ENCODE measurements at regions not wholly inside any gene's neighbourhood (a gene's known extent, or its start where the extent isn't known, plus 50 kb on each side); places are given as distances from the start of the nearest gene placed in this dataset.

DNA sequence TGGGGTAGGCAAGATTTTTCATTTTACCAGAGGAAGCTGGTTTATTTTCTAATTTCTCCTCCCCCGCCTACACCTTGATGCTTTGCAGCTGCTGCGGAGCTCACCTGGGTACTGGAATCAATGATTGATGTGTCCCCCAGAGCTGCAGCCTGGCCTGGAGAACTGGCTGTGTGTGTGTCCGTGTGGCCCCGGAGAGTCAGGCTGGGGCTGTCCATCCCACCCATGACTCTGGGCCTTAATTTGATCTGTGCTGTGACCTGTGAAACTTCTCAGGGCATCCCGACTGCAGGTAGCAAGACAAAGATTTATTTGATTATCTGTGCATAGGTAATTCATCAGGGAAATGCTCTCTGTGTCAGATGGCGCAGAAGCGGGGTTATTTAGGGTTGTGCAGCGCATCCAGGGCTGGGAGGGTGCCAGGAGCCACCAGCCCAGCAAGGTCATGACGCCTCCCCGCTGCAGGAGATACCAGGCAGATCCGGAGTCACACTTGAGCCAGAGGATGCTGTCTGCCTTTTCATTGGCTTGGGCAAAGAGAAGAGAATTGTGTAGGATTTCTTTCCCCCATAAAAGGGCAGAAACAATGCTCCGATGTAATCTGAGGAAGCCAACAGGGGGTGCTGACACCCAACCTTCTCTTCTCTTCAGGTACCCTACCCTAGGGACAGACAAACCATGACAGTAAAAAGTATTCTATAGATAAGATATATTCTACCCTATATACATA, 346.6 kb downstream of the TSHZ3 start:
- DNase-seq (ENCODE audit: low read depth): no peak
- TF ChIP-seq, protein P1, sequence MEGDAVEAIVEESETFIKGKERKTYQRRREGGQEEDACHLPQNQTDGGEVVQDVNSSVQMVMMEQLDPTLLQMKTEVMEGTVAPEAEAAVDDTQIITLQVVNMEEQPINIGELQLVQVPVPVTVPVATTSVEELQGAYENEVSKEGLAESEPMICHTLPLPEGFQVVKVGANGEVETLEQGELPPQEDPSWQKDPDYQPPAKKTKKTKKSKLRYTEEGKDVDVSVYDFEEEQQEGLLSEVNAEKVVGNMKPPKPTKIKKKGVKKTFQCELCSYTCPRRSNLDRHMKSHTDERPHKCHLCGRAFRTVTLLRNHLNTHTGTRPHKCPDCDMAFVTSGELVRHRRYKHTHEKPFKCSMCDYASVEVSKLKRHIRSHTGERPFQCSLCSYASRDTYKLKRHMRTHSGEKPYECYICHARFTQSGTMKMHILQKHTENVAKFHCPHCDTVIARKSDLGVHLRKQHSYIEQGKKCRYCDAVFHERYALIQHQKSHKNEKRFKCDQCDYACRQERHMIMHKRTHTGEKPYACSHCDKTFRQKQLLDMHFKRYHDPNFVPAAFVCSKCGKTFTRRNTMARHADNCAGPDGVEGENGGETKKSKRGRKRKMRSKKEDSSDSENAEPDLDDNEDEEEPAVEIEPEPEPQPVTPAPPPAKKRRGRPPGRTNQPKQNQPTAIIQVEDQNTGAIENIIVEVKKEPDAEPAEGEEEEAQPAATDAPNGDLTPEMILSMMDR (IDR thresholded peaks at IDR 0.05; ENCODE audit: control insufficient read depth, insufficient read depth, low read depth, low read length, missing control alignments): no peak
- H3K4me3 ChIP-seq (ENCODE audit: control insufficient read depth, low read depth, low read length): no peak overlapping the region

DNA sequence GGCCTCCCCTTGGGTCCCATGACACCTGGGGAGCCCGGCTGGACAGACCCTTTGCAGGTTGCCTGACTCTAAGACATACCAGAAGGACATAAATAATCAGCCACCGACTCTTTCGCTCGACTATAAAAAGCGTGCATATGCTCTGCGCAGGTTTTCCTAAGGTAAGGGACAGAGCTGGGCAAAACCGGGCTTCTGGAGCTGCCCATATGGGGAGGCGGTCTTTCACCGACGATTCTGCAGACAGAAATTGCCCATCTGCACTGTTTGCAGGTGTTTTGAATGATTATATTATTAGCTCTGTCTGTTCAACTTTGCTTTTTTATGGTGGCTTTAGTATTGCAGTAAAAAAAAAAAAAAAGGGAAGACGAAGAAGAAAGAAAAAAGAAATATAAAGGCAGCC, 347.2 kb downstream of the TSHZ3 start:
- DNase-seq (ENCODE audit: low read depth): no peak
- TF ChIP-seq, protein P1 (IDR thresholded peaks at IDR 0.05; ENCODE audit: control insufficient read depth, insufficient read depth, low read depth, low read length, missing control alignments): no peak
- H3K4me3 ChIP-seq (ENCODE audit: control insufficient read depth, low read depth, low read length): no peak overlapping the region

DNA sequence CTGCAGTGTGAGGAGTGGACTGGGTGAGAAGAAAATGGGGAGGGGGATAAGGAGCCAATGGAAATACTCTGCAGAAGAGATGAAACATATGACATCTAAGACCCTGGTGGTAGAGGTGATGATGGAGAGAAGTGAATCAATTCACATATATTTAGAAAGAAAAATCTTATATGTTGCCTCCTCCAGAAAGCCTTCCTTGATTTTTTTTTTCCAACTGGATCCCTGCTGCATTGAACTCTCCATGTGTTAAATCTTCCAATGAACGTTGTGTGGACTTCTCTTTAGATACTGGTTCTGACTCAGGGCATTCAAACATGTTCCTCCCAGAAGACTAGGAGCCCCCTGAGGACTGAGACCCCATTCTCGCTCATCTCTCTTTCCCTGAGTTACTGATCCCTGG, 348.3 kb downstream of the TSHZ3 start:
- TF ChIP-seq, protein P1 (IDR thresholded peaks at IDR 0.05; ENCODE audit: control insufficient read depth, insufficient read depth, low read depth, low read length, missing control alignments): no peak
- no peak for DNase-seq (ENCODE audit: low read depth)

DNA sequence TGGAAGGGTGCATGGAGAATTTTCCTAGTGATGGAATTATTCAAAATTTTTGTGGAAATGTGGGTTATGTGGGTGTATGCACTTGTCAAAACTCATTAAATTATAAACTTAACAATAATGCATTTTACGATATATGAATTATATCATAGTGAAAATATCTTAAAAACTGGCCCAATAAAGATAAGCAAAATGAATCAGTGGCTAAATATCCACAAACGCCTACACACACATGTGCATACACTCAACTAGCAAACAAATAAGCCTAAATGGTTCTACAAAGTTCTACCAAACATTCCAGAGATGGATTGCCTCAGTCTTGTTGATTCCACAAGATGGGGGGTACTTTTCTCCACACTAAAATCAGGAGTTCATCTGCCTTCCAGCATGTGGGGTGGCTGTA, 349.5 kb downstream of the TSHZ3 start:
- DNase-seq (ENCODE audit: low read depth): peak; percentile 67
- TF ChIP-seq, protein P1 (IDR thresholded peaks at IDR 0.05; ENCODE audit: control insufficient read depth, insufficient read depth, low read depth, low read length, missing control alignments): no peak
- H3K4me3 ChIP-seq (ENCODE audit: control insufficient read depth, low read depth, low read length): no peak overlapping the region

More for the DNA sequence above, 348.3 kb downstream of the TSHZ3 start:
- no peak overlapping the region for H3K4me3 ChIP-seq (ENCODE audit: control insufficient read depth, low read depth, low read length)

DNA sequence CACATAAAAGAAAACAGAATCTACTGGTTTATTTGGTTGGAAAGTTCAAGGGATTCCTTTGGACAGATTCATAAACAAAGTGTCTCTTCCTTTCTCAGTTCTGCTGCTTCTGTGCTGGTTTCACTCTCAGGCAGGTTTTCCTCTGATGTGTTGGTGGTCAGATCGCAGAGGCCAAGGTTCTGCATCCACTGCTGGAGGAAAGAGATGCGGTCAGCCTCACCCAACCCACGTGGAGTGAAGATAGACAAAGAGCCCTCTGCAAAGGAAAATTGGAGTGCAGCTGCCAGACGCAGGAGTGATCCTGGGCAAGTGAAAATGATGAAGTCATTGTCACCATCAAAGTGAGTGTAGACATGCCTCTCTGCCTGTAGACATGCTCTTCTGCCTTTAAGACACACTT, 352.0 kb downstream of the TSHZ3 start:
- DNase-seq (ENCODE audit: low read depth): no peak
- no peak overlapping the region for H3K4me3 ChIP-seq (ENCODE audit: control insufficient read depth, low read depth, low read length)
- TF ChIP-seq, protein P1 (IDR thresholded peaks at IDR 0.05; ENCODE audit: control insufficient read depth, insufficient read depth, low read depth, low read length, missing control alignments): no peak

DNA sequence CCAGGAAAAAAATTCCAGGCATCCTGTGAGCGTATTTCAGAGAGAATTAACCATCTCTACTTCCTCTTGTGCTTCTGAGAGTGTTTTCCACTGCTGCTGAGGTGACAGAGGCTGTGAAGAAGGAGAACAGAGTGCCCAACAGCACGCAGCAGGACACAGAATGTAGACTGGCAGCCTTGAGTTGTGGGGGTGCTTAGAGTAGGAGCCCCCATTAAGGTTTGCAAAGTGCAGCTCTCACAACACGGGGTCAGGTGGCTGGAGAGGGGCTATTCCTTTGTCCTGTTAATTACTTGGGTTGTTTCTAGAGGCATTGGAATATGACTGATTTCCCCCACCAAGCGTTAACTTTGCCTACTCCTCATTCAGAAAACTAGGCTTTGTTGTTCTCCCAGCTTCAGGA, 370.6 kb downstream of the TSHZ3 start:
- H3K4me3 ChIP-seq (ENCODE audit: control insufficient read depth, low read depth, low read length): no peak overlapping the region
- no peak for DNase-seq (ENCODE audit: low read depth)
- TF ChIP-seq, protein P1 (IDR thresholded peaks at IDR 0.05; ENCODE audit: control insufficient read depth, insufficient read depth, low read depth, low read length, missing control alignments): no peak
